Peyer's patch (tissue), 4 donors: ENCODE measurements at regions not wholly inside any gene's neighbourhood (a gene's known extent, or its start where the extent isn't known, plus 50 kb on each side); places are given as distances from the start of the nearest gene placed in this dataset.

ENCODE experiments used
- POLR2A ChIP-seq, 2 donors: fragments of 450-650 bp; IDR thresholded peaks; one replicate each; pipeline ENCODE4 v1.5.1; 2017; ENCODE audit warnings: antibody characterized with exemption in 2 of 2, mild to moderate bottlenecking in 2 of 2, moderate library complexity in 2 of 2
- TF ChIP-seq, protein P1 (sequence below), 6 experiments: fragments of 450-650 bp in 4 of 6; fragments of 200-600 bp in 2 of 6; sonication (generic) in 1 of 6; IDR thresholded peaks; one replicate each; pipeline ENCODE4 v1.5.1; 2017 to 2019; ENCODE audit warnings: antibody characterized with exemption in 6 of 6, mild to moderate bottlenecking in 3 of 6, moderate library complexity in 1 of 6

DNA sequence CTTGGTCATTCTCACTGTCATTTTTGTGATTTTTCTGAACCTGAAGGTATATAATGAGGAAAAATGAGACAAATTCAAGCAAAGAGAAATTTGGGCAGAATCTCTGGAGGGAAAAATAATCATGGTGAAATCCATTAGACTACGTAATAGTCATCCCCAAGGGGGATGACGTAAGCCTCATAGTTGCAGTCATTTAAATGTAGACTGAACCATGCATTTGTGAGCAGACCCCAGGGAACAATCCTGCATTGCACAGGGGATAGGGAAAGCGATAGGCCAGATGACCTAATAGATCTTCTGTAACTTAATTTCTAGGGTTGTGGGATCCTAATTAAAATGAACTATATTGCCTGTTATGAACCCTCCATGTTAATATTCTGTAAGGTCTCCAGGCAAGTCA is 167.4 kb upstream of the C1orf21 start:
- TF ChIP-seq, protein P1, sequence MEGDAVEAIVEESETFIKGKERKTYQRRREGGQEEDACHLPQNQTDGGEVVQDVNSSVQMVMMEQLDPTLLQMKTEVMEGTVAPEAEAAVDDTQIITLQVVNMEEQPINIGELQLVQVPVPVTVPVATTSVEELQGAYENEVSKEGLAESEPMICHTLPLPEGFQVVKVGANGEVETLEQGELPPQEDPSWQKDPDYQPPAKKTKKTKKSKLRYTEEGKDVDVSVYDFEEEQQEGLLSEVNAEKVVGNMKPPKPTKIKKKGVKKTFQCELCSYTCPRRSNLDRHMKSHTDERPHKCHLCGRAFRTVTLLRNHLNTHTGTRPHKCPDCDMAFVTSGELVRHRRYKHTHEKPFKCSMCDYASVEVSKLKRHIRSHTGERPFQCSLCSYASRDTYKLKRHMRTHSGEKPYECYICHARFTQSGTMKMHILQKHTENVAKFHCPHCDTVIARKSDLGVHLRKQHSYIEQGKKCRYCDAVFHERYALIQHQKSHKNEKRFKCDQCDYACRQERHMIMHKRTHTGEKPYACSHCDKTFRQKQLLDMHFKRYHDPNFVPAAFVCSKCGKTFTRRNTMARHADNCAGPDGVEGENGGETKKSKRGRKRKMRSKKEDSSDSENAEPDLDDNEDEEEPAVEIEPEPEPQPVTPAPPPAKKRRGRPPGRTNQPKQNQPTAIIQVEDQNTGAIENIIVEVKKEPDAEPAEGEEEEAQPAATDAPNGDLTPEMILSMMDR (IDR thresholded peaks at IDR 0.05), result no peak
- TF ChIP-seq POLR2A (IDR thresholded peaks at IDR 0.05), result no peak
